ENCODE measurements at regions not wholly inside any gene's neighbourhood (a gene's known extent, or its start where the extent isn't known, plus 50 kb on each side); places are given as distances from the start of the nearest gene placed in this dataset.
"Not testable (repeated sequence)": the region's sequence is repeated elsewhere in the genome, so short reads cannot be mapped to it uniquely, and the experiment has no call there.

DNA sequence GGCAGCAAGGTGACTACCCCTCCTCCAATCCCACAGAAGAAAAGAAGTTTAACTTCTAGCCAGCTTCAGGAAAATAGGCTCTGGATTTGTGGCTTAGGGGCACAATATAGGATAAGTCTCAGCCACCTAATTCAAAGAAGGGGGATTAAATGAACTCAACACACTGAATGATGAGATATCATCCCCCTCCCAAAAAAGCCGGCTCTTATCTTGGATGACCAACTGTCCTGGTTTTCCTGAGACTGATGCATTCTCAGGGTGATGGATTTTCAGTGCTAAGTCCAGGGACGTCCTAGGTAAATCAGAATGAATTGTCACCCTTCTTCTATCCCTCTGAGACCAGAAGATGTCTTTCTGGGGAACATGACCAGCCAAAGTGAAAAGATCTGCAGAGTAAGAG is 487.0 kb upstream of the PROK2 start:
- 90% methylated on average over 2 of the region's 2 CpGs for WGBS, 2 experiments
- Histone ChIP-seq H3K4me3 (ENCODE audit: insufficient read depth, low read depth, low read length) (no peak overlapping the region), H3K9me3 (ENCODE audit: control insufficient read depth, low read length) (no peaks in the 10 kb centered on the region), H3K36me3 (ENCODE audit: control insufficient read depth, insufficient read depth, low read length) (no peaks in the 10 kb centered on the region), H3K27ac (ENCODE audit: insufficient read depth, low read depth, low read length, poor library complexity, severe bottlenecking) (no peak overlapping the region), H3K27me3 (ENCODE audit: control insufficient read depth, insufficient read depth, low read length, poor library complexity, severe bottlenecking) (no peaks in the 10 kb centered on the region), H3K4me1 (ENCODE audit: control insufficient read depth, insufficient read depth, low read length) (peaks cover 5% of the 10 kb centered on the region)

GRCh38 chr3:72271216-72271615 is 486.3 kb upstream of the PROK2 start:
- no peak overlapping the region for H3K4me3 ChIP-seq (ENCODE audit: insufficient read depth, low read depth, low read length)
- WGBS, 2 experiments, result 96% methylated on average over 6 of the region's 6 CpGs
- no peaks in the 10 kb centered on the region for H3K9me3 ChIP-seq (ENCODE audit: control insufficient read depth, low read length)
- H3K27ac ChIP-seq (ENCODE audit: insufficient read depth, low read depth, low read length, poor library complexity, severe bottlenecking), result no peak overlapping the region
- no peaks in the 10 kb centered on the region for H3K36me3 ChIP-seq (ENCODE audit: control insufficient read depth, insufficient read depth, low read length)
- H3K4me1 ChIP-seq (ENCODE audit: control insufficient read depth, insufficient read depth, low read length), result peaks cover 5% of the 10 kb centered on the region
- no peaks in the 10 kb centered on the region for H3K27me3 ChIP-seq (ENCODE audit: control insufficient read depth, insufficient read depth, low read length, poor library complexity, severe bottlenecking)

GRCh38 chr3:72270730-72271129 is 485.8 kb upstream of the PROK2 start:
- WGBS, 2 experiments, result 90 to 92% methylated on average over 5 of the region's 5 CpGs
- no peak overlapping the region for H3K27ac ChIP-seq (ENCODE audit: insufficient read depth, low read depth, low read length, poor library complexity, severe bottlenecking)
- no peaks in the 10 kb centered on the region for H3K27me3 ChIP-seq (ENCODE audit: control insufficient read depth, insufficient read depth, low read length, poor library complexity, severe bottlenecking)
- H3K4me3 ChIP-seq (ENCODE audit: insufficient read depth, low read depth, low read length), result no peak overlapping the region
- H3K9me3 ChIP-seq (ENCODE audit: control insufficient read depth, low read length), result no peaks in the 10 kb centered on the region
- H3K4me1 ChIP-seq (ENCODE audit: control insufficient read depth, insufficient read depth, low read length), result peaks cover 5% of the 10 kb centered on the region
- H3K36me3 ChIP-seq (ENCODE audit: control insufficient read depth, insufficient read depth, low read length), result no peaks in the 10 kb centered on the region

DNA sequence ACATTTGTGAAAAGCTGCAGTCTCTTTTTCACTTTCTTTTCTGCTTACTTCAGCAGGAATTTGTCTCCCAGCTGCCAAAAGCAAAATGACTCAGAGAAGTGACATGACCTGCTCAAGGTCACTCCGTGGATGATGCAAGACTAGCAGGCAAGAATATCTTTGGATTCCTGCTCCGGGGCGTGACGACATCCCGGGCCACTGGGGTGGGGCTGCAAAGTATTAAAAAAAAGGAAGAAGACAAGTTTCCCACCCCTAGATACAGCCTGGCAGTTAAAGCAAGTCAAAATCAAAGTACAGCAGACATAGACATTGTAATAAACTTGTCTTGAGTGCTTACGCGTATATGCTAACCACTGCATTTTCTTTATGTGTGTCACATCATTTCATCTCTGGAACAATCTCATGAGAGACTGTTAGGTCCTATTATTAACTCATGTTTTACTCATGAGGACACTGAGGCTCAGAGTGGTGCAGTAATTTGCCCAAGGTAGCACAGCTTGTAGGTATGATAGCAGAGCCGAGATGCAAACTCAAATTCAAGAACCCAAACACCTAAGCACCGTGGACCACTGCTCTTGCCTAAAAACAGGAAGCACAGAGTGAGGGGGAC is 485.2 kb upstream of the PROK2 start:
- Histone ChIP-seq H3K36me3 (ENCODE audit: control insufficient read depth, insufficient read depth, low read length) (no peaks in the 10 kb centered on the region), H3K4me1 (ENCODE audit: control insufficient read depth, insufficient read depth, low read length) (peaks cover 5% of the 10 kb centered on the region), H3K4me3 (ENCODE audit: insufficient read depth, low read depth, low read length) (no peak overlapping the region), H3K9me3 (ENCODE audit: control insufficient read depth, low read length) (no peaks in the 10 kb centered on the region), H3K27ac (ENCODE audit: insufficient read depth, low read depth, low read length, poor library complexity, severe bottlenecking) (no peak overlapping the region), H3K27me3 (ENCODE audit: control insufficient read depth, insufficient read depth, low read length, poor library complexity, severe bottlenecking) (no peaks in the 10 kb centered on the region)
- WGBS, 2 experiments, result 83 to 86% methylated on average over 9 of the region's 9 CpGs

DNA sequence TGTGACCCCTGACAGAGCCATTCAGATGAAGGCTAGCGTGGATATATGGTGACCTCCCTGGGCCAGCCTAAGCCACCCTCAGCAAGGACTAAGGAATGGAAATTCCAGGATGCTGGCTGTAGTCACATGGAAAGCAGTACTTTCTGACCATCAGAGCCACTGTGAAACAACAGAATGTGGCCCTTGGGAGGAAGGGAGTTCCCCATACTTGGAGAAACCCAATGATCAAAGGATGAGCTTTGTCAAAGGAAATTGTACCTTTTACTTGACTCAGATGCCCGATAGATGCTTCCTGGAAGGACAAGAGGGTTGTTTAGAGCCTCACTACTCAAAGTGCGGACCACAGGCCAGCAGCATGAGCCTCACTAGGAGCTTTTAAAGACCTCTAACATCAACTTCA is 484.5 kb upstream of the PROK2 start:
- no peak overlapping the region for H3K4me3 ChIP-seq (ENCODE audit: insufficient read depth, low read depth, low read length)
- peaks cover 5% of the 10 kb centered on the region for H3K4me1 ChIP-seq (ENCODE audit: control insufficient read depth, insufficient read depth, low read length)
- WGBS, 2 experiments, result 80% methylated on average over 3 of the region's 3 CpGs
- H3K9me3 ChIP-seq (ENCODE audit: control insufficient read depth, low read length), result no peaks in the 10 kb centered on the region
- no peaks in the 10 kb centered on the region for H3K27me3 ChIP-seq (ENCODE audit: control insufficient read depth, insufficient read depth, low read length, poor library complexity, severe bottlenecking)
- H3K36me3 ChIP-seq (ENCODE audit: control insufficient read depth, insufficient read depth, low read length), result no peaks in the 10 kb centered on the region
- no peak overlapping the region for H3K27ac ChIP-seq (ENCODE audit: insufficient read depth, low read depth, low read length, poor library complexity, severe bottlenecking)

DNA sequence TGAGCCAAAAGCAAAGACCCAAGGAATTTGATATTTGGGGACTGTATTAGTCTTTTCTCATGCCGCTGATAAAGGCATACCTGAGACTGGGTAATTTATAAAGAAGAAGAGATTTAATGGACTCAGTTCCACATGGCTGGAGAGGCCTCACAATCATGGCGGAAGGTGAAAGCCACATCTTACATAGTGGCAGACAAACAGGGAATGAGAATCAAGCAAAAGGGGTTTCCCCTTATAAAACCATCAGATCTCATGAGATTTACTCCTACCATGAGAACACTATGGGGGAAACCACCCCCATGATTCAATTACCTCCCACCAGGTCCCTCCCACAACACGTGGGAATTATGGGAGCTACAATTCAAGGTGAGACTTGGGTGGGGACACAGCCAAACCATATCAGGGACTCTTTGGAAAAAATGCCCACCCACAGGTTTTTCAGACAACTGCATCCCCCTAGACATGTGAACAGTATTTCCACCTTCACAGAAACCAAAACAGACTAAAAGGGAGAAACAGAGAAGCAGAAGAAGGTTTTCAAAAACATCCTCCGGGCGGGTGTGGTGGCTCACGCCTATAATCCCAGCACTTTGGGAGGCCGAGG is 482.1 kb upstream of the PROK2 start:
- not testable (repeated sequence) for H3K4me3 ChIP-seq (ENCODE audit: insufficient read depth, low read depth, low read length); H3K36me3 ChIP-seq (ENCODE audit: control insufficient read depth, insufficient read depth, low read length); H3K27ac ChIP-seq (ENCODE audit: insufficient read depth, low read depth, low read length, poor library complexity, severe bottlenecking); H3K27me3 ChIP-seq (ENCODE audit: control insufficient read depth, insufficient read depth, low read length, poor library complexity, severe bottlenecking); H3K9me3 ChIP-seq (ENCODE audit: control insufficient read depth, low read length)
- peaks cover 11% of the 10 kb centered on the region for H3K4me1 ChIP-seq (ENCODE audit: control insufficient read depth, insufficient read depth, low read length)
- 94 to 97% methylated on average over 7 of the region's 7 CpGs for WGBS, 2 experiments

- Histone ChIP-seq H3K9me3 (ENCODE audit: control insufficient read depth, low read length) (no peaks in the 10 kb centered on the region), H3K27me3 (ENCODE audit: control insufficient read depth, insufficient read depth, low read length, poor library complexity, severe bottlenecking) (no peaks in the 10 kb centered on the region), H3K36me3 (ENCODE audit: control insufficient read depth, insufficient read depth, low read length) (no peaks in the 10 kb centered on the region), H3K4me3 (ENCODE audit: insufficient read depth, low read depth, low read length) (no peak overlapping the region), H3K27ac (ENCODE audit: insufficient read depth, low read depth, low read length, poor library complexity, severe bottlenecking) (no peak overlapping the region), H3K4me1 (ENCODE audit: control insufficient read depth, insufficient read depth, low read length) (peaks cover 11% of the 10 kb centered on the region)
- 76 to 100% methylated on average over 1 to 3 of the region's 3 CpGs for WGBS, 2 experiments
Observed at GRCh38 chr3:72266016-72266370, 481.0 kb upstream of the PROK2 start.

- no peaks in the 10 kb centered on the region for H3K27me3 ChIP-seq (ENCODE audit: control insufficient read depth, insufficient read depth, low read length, poor library complexity, severe bottlenecking)
Observed at GRCh38 chr3:72265256-72266015, 480.5 kb upstream of the PROK2 start.

GRCh38 chr3:72263223-72263990 is 478.5 kb upstream of the PROK2 start:
- Histone ChIP-seq H3K4me1 (ENCODE audit: control insufficient read depth, insufficient read depth, low read length) (peaks cover 18% of the 10 kb centered on the region), H3K4me3 (ENCODE audit: insufficient read depth, low read depth, low read length) (no peak overlapping the region), H3K27ac (ENCODE audit: insufficient read depth, low read depth, low read length, poor library complexity, severe bottlenecking) (no peak overlapping the region), H3K36me3 (ENCODE audit: control insufficient read depth, insufficient read depth, low read length) (no peaks in the 10 kb centered on the region), H3K9me3 (ENCODE audit: control insufficient read depth, low read length) (no peaks in the 10 kb centered on the region), H3K27me3 (ENCODE audit: control insufficient read depth, insufficient read depth, low read length, poor library complexity, severe bottlenecking) (no peaks in the 10 kb centered on the region)
- 93 to 97% methylated on average over 3 of the region's 4 CpGs for WGBS, 2 experiments

More at GRCh38 chr3:72265256-72266015, 480.5 kb upstream of the PROK2 start:
- Histone ChIP-seq H3K4me3 (ENCODE audit: insufficient read depth, low read depth, low read length) (no peak overlapping the region), H3K36me3 (ENCODE audit: control insufficient read depth, insufficient read depth, low read length) (no peaks in the 10 kb centered on the region), H3K4me1 (ENCODE audit: control insufficient read depth, insufficient read depth, low read length) (peaks cover 11% of the 10 kb centered on the region), H3K9me3 (ENCODE audit: control insufficient read depth, low read length) (no peaks in the 10 kb centered on the region), H3K27ac (ENCODE audit: insufficient read depth, low read depth, low read length, poor library complexity, severe bottlenecking) (no peak overlapping the region)
- WGBS, 2 experiments, result 81 to 82% methylated on average over 9 of the region's 9 CpGs

DNA sequence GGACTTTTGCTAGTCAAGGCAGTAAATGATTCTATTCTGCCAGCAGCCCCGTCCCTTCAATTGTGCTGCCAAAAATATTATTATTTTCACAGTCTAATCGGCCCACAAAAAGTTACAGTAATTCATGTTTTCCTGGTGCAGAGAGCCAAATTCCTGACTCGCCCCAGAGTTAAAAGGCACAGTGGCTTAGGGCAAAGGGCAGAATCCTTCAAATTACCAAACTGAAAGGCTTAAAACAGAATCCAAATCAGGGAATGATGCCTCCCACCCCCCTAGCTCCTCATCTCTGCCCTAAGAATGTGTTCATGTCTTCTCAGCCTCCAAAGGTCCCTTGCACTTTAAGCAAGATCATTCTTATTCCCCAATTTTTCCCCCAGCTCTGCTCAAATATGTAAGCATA is 477.8 kb upstream of the PROK2 start:
- whole genome bisulfite sequencing, 2 experiments, result 87 to 88% methylated on average over 3 of the region's 3 CpGs
- Histone ChIP-seq H3K27ac (ENCODE audit: insufficient read depth, low read depth, low read length, poor library complexity, severe bottlenecking) (no peak overlapping the region), H3K9me3 (ENCODE audit: control insufficient read depth, low read length) (no peaks in the 10 kb centered on the region), H3K4me3 (ENCODE audit: insufficient read depth, low read depth, low read length) (no peak overlapping the region), H3K4me1 (ENCODE audit: control insufficient read depth, insufficient read depth, low read length) (peaks cover 17% of the 10 kb centered on the region), H3K27me3 (ENCODE audit: control insufficient read depth, insufficient read depth, low read length, poor library complexity, severe bottlenecking) (no peaks in the 10 kb centered on the region), H3K36me3 (ENCODE audit: control insufficient read depth, insufficient read depth, low read length) (no peaks in the 10 kb centered on the region)
